Testis (tissue), 2 donors: ENCODE measurements at regions not wholly inside any gene's neighbourhood (a gene's known extent, or its start where the extent isn't known, plus 50 kb on each side); places are given as distances from the start of the nearest gene placed in this dataset.

Experiments used
- CTCF ChIP-seq, 3 experiments: fragments of 450-650 bp in 2 of 3; fragments of 200-600 bp in 1 of 3; sonication (generic) in 1 of 3; IDR thresholded peaks; one replicate each; pipeline ENCODE4 v1.5.1; 2016 to 2019; ENCODE audit warnings: antibody characterized with exemption in 3 of 3, mild to moderate bottlenecking in 2 of 3, moderate library complexity in 1 of 3
- POLR2A ChIP-seq: fragments of 450-650 bp; IDR thresholded peaks from one replicate; pipeline ENCODE4 v1.6.1; 2017; ENCODE audit warnings: antibody characterized with exemption, mild to moderate bottlenecking, moderate library complexity

- no peak for TF ChIP-seq POLR2A
- TF ChIP-seq CTCF (IDR thresholded peaks at IDR 0.05), result no peak
Observed at GRCh38 chr6:23011615-23012014, 442.2 kb downstream of the HDGFL1 start.
